GM19324 (cell line): ENCODE measurements at regions not wholly inside any gene's neighbourhood (a gene's known extent, or its start where the extent isn't known, plus 50 kb on each side); places are given as distances from the start of the nearest gene placed in this dataset.
A peak's percentile ranks its signal among the peaks of the same experiment; 100 is the strongest.
"Not testable (repeated sequence)": the region's sequence is repeated elsewhere in the genome, so short reads cannot be mapped to it uniquely, and the experiment has no call there.

ENCODE experiments used
- ATAC-seq: cut with Tn5 transposase; IDR thresholded peaks from one replicate; pipeline ENCODE4 v1.9.1; 2021; ENCODE audit warnings: mild to moderate bottlenecking, moderate library complexity; ENCODE audit not compliant: unreplicated experiment, low FRiP score

GRCh38 chr4:104010722-104011121, 290.9 kb upstream of the TACR3 start:
- ATAC-seq: no peak

- not testable (repeated sequence) for ATAC-seq
Observed at GRCh38 chr4:104002318-104002717, 282.5 kb upstream of the TACR3 start.

- ATAC-seq: no peak
Observed at GRCh38 chr4:103998756-103999155, 279.0 kb upstream of the TACR3 start.

- ATAC-seq: no peak
Observed at GRCh38 chr4:103996637-103997036, 276.9 kb upstream of the TACR3 start.

GRCh38 chr4:103996064-103996463, 276.3 kb upstream of the TACR3 start:
- ATAC-seq: no peak

- no peak for ATAC-seq
Observed at GRCh38 chr4:103994059-103994458, 274.3 kb upstream of the TACR3 start.

GRCh38 chr4:103982454-103982853, 262.7 kb upstream of the TACR3 start:
- no peak for ATAC-seq

- no peak for ATAC-seq
Observed at GRCh38 chr4:103948244-103949018, 228.6 kb upstream of the TACR3 start.

GRCh38 chr4:103947617-103948016, 227.8 kb upstream of the TACR3 start:
- no peak for ATAC-seq

GRCh38 chr4:103946621-103947268, 227.0 kb upstream of the TACR3 start:
- not testable (repeated sequence) for ATAC-seq

- ATAC-seq: no peak
Observed at GRCh38 chr4:103938488-103938887, 218.7 kb upstream of the TACR3 start.

GRCh38 chr4:103936653-103937145, 216.9 kb upstream of the TACR3 start:
- no peak for ATAC-seq

GRCh38 chr4:103934178-103934789, 214.5 kb upstream of the TACR3 start:
- ATAC-seq: peak; percentile 68

- ATAC-seq: no peak
Observed at GRCh38 chr4:103928370-103928769, 208.6 kb upstream of the TACR3 start.

- no peak for ATAC-seq
Observed at GRCh38 chr4:103923551-103923950, 203.8 kb upstream of the TACR3 start.

GRCh38 chr4:103918214-103918613, 198.4 kb upstream of the TACR3 start:
- no peak for ATAC-seq

- ATAC-seq: peak; percentile 81
Observed at GRCh38 chr4:103915224-103915869, 195.6 kb upstream of the TACR3 start.

- no peak for ATAC-seq
Observed at GRCh38 chr4:103907414-103907813, 187.6 kb upstream of the TACR3 start.

- no peak for ATAC-seq
Observed at GRCh38 chr4:103904123-103904522, 184.3 kb upstream of the TACR3 start.

GRCh38 chr4:103902730-103903129, 182.9 kb upstream of the TACR3 start:
- ATAC-seq: no peak

- ATAC-seq: no peak
Observed at GRCh38 chr4:103895876-103896465, 176.2 kb upstream of the TACR3 start.
